HL-60 (cell line): ENCODE measurements at regions not wholly inside any gene's neighbourhood (a gene's known extent, or its start where the extent isn't known, plus 50 kb on each side); places are given as distances from the start of the nearest gene placed in this dataset.

Experiments
- DNase-seq, 2 experiments: peaks; one replicate each; pipeline ENCODE4 v3.0.0-alpha.2; 2010 to 2020; ENCODE audit warnings: low read depth in 1 of 2, low spot score in 1 of 2
- H3K27ac ChIP-seq: fragments of 250-450 bp; sonication (Bioruptor Pico); replicated peaks from 2 replicates; pipeline ENCODE4 v1.5.1; 2020; ENCODE audit warnings: mild to moderate bottlenecking, moderate library complexity
- H3K27me3 ChIP-seq: fragments of 250-450 bp; sonication (Bioruptor Pico); 2 replicates; pipeline ENCODE4 v1.5.1; 2021; ENCODE audit warnings: mild to moderate bottlenecking, moderate library complexity; ENCODE audit not compliant: insufficient read depth, poor library complexity, severe bottlenecking
- H3K4me3 ChIP-seq: replicated peaks from 2 replicates; pipeline ENCODE4 v1.5.1; 2011; ENCODE audit warnings: mild to moderate bottlenecking, control low read depth, low read length; ENCODE audit not compliant: insufficient read depth
- GABPA ChIP-seq: IDR thresholded peaks from 2 replicates; pipeline ENCODE4 v1.6.1; 2012; ENCODE audit warnings: low read depth
- POLR2AphosphoS5 ChIP-seq: IDR thresholded peaks from 2 replicates; pipeline ENCODE4 v1.6.1; 2012; ENCODE audit warnings: low read depth
- SPI1 ChIP-seq: IDR thresholded peaks from 2 replicates; pipeline ENCODE4 v1.6.1; 2012; ENCODE audit warnings: low read depth, mild to moderate bottlenecking, borderline replicate concordance
- TF ChIP-seq, protein P1 (sequence below): IDR thresholded peaks from 2 replicates; pipeline ENCODE4 v1.6.1; 2012; ENCODE audit warnings: low read depth; ENCODE audit not compliant: insufficient replicate concordance
- TF ChIP-seq, protein P2 (sequence below): IDR thresholded peaks from one replicate; pipeline ENCODE4 v1.5.1; 2011; ENCODE audit warnings: low read length, control low read depth, inconsistent platforms; ENCODE audit not compliant: insufficient read depth

DNA sequence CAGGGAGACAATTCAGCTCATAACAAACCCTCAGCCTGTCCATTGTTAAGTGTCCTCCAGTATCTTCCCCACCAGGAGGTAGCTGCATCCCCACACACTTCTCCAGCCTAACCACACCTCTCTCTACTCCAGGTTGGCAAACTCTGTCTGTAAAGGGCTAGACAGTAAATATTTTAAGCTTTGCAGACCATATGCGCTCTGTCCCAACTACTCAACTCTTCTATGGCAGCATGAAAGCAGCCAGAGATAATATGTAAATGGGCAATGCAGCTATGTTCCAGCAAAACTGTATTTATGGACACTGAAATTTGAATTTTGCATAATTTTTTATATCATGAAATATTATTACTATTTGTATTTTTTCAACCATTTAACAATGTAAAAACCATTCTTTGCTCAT is 230.4 kb upstream of the STT3B start:
- DNase-seq = no peak
- Histone ChIP-seq H3K27me3 (no peaks in the 10 kb centered on the region), H3K4me3 (no peak overlapping the region), H3K27ac (no peak overlapping the region)
- TF ChIP-seq, protein P1, sequence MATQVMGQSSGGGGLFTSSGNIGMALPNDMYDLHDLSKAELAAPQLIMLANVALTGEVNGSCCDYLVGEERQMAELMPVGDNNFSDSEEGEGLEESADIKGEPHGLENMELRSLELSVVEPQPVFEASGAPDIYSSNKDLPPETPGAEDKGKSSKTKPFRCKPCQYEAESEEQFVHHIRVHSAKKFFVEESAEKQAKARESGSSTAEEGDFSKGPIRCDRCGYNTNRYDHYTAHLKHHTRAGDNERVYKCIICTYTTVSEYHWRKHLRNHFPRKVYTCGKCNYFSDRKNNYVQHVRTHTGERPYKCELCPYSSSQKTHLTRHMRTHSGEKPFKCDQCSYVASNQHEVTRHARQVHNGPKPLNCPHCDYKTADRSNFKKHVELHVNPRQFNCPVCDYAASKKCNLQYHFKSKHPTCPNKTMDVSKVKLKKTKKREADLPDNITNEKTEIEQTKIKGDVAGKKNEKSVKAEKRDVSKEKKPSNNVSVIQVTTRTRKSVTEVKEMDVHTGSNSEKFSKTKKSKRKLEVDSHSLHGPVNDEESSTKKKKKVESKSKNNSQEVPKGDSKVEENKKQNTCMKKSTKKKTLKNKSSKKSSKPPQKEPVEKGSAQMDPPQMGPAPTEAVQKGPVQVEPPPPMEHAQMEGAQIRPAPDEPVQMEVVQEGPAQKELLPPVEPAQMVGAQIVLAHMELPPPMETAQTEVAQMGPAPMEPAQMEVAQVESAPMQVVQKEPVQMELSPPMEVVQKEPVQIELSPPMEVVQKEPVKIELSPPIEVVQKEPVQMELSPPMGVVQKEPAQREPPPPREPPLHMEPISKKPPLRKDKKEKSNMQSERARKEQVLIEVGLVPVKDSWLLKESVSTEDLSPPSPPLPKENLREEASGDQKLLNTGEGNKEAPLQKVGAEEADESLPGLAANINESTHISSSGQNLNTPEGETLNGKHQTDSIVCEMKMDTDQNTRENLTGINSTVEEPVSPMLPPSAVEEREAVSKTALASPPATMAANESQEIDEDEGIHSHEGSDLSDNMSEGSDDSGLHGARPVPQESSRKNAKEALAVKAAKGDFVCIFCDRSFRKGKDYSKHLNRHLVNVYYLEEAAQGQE = no peak
- no peak for TF ChIP-seq GABPA
- no peak for TF ChIP-seq POLR2AphosphoS5
- TF ChIP-seq, protein P2, sequence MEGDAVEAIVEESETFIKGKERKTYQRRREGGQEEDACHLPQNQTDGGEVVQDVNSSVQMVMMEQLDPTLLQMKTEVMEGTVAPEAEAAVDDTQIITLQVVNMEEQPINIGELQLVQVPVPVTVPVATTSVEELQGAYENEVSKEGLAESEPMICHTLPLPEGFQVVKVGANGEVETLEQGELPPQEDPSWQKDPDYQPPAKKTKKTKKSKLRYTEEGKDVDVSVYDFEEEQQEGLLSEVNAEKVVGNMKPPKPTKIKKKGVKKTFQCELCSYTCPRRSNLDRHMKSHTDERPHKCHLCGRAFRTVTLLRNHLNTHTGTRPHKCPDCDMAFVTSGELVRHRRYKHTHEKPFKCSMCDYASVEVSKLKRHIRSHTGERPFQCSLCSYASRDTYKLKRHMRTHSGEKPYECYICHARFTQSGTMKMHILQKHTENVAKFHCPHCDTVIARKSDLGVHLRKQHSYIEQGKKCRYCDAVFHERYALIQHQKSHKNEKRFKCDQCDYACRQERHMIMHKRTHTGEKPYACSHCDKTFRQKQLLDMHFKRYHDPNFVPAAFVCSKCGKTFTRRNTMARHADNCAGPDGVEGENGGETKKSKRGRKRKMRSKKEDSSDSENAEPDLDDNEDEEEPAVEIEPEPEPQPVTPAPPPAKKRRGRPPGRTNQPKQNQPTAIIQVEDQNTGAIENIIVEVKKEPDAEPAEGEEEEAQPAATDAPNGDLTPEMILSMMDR = no peak
- TF ChIP-seq SPI1 = no peak

DNA sequence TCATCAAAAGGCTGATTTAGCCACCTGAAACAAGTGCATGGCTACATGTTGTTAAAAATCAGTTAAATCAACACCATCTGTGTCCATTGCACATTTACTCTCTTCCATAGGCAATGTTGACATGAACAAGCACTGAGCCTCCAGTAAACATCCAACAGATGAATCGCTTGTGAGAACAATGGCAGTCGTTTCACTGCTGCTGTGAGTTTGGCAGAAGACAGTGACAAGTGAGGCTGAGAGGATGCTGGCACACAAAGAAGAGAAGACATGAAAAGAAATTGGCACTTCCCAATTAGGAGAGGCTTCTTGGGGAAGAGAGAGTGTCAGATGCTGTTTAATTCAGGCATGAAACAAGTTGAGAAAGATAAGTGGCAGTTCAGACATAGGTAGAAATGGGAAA is 227.4 kb upstream of the STT3B start:
- TF ChIP-seq, protein P1 = no peak
- TF ChIP-seq SPI1 (no peak), POLR2AphosphoS5 (no peak), GABPA (no peak)
- TF ChIP-seq, protein P2 = no peak
- DNase-seq = no peak
- Histone ChIP-seq H3K4me3 (no peak overlapping the region), H3K27ac (no peak overlapping the region), H3K27me3 (no peaks in the 10 kb centered on the region)

DNA sequence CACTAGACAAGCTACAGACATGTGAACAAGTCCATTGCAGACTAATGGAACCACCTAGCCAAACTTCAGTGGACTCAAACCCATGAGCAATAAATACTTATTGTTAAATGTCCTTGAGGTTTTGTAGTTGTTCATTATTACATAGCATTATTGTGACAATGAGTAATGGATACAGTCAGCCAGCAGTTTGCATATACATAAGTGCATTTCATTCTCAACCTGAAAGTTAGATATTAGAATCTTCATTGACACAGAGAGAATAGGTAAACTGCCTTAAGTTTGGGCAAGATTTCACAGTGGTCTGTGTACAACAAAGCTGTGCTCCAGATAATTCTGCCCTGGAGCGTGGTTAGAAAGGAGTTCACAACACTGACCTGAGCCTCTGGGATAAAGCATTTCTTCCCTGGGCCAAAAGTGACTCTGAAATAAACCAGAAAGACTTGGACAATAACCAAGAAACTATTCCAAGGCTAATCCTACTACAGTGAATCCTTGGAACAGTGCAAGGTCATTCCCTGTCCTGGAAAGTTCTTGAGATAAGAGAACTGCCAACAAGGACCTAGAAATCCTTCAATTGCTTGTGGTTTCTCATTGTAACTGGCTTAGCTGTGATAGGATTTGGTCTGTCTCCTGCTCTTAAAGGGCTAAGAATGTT is 225.5 kb upstream of the STT3B start:
- no peak for DNase-seq

More for the DNA sequence above, 225.5 kb upstream of the STT3B start:
- TF ChIP-seq, protein P1 = no peak
- TF ChIP-seq SPI1 = no peak
- no peak for TF ChIP-seq POLR2AphosphoS5
- TF ChIP-seq GABPA = no peak
- TF ChIP-seq, protein P2 = no peak
- H3K27me3 ChIP-seq = no peaks in the 10 kb centered on the region
- H3K4me3 ChIP-seq = no peak overlapping the region
- H3K27ac ChIP-seq = no peak overlapping the region
